ENCODE measurements at regions not wholly inside any gene's neighbourhood (a gene's known extent, or its start where the extent isn't known, plus 50 kb on each side); places are given as distances from the start of the nearest gene placed in this dataset.

DNA sequence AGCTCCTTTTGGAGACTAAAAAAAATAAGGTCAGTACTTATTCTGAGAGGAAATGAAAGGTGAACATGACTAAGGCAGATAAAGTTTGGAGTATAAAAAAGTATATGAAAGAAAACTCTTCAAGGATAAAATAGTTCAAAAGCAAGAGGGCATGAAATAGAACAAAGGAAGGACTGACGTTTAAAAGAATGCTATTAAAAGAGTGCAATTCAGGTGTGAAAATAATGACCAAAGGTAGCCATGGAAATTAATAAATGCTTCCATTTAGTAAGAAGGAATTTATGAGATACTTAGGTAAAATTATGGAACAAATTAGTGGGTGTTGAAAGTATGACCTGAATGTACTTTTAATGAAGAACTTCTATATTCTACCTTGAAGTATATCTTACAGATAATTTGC lies 128.2 kb upstream of the WDFY3 start:
- no peaks in the 10 kb centered on the region for H3K27me3 ChIP-seq (ENCODE audit: insufficient read depth, poor library complexity, severe bottlenecking)
- H3K4me3 ChIP-seq (ENCODE audit: severe bottlenecking): no peak overlapping the region
- TF ChIP-seq, protein P1, sequence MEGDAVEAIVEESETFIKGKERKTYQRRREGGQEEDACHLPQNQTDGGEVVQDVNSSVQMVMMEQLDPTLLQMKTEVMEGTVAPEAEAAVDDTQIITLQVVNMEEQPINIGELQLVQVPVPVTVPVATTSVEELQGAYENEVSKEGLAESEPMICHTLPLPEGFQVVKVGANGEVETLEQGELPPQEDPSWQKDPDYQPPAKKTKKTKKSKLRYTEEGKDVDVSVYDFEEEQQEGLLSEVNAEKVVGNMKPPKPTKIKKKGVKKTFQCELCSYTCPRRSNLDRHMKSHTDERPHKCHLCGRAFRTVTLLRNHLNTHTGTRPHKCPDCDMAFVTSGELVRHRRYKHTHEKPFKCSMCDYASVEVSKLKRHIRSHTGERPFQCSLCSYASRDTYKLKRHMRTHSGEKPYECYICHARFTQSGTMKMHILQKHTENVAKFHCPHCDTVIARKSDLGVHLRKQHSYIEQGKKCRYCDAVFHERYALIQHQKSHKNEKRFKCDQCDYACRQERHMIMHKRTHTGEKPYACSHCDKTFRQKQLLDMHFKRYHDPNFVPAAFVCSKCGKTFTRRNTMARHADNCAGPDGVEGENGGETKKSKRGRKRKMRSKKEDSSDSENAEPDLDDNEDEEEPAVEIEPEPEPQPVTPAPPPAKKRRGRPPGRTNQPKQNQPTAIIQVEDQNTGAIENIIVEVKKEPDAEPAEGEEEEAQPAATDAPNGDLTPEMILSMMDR (IDR thresholded peaks at IDR 0.05; ENCODE audit: poor library complexity, severe bottlenecking): no peak
- H3K27ac ChIP-seq (ENCODE audit: poor library complexity, severe bottlenecking): no peak overlapping the region
- peaks cover 3% of the 10 kb centered on the region for H3K9me3 ChIP-seq (ENCODE audit: severe bottlenecking)
- H3K36me3 ChIP-seq (ENCODE audit: low read depth): no peaks in the 10 kb centered on the region
- ATAC-seq (ENCODE audit: low read depth) (no peak), DNase-seq (ENCODE audit: low spot score) (no peak)
- H3K4me1 ChIP-seq (ENCODE audit: insufficient read depth, poor library complexity, severe bottlenecking): no peaks in the 10 kb centered on the region

DNA sequence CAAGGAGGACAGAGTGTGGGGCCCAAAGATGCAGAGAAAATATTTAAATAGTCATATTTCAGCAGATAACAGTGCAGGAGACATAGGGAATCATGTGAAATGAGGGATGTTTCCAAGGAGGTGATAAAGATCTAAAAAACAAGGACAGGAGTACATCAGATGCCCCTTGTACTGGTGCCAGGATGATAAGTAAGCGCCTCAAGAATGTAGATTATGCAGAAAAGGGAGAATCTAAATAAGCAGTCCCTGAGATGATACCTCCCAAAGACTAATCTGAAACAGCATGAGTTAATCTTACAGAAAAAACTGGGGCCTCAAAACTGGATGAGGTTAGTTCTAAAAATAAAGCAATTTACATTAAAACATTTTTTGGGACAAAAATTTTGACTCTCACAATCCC lies 136.1 kb upstream of the WDFY3 start:
- Histone ChIP-seq H3K4me3 (ENCODE audit: severe bottlenecking) (no peak overlapping the region), H3K36me3 (ENCODE audit: low read depth) (no peaks in the 10 kb centered on the region), H3K4me1 (ENCODE audit: insufficient read depth, poor library complexity, severe bottlenecking) (no peaks in the 10 kb centered on the region), H3K9me3 (ENCODE audit: severe bottlenecking) (no peaks in the 10 kb centered on the region), H3K27ac (ENCODE audit: poor library complexity, severe bottlenecking) (no peak overlapping the region), H3K27me3 (ENCODE audit: insufficient read depth, poor library complexity, severe bottlenecking) (no peaks in the 10 kb centered on the region)
- TF ChIP-seq, protein P1 (IDR thresholded peaks at IDR 0.05; ENCODE audit: poor library complexity, severe bottlenecking): no peak
- DNase-seq (ENCODE audit: low spot score) (no peak), ATAC-seq (ENCODE audit: low read depth) (no peak)

GRCh38 chr4:85106166-85106565 lies 139.7 kb upstream of the WDFY3 start:
- H3K9me3 ChIP-seq (ENCODE audit: severe bottlenecking): no peaks in the 10 kb centered on the region
- no peak overlapping the region for H3K27ac ChIP-seq (ENCODE audit: poor library complexity, severe bottlenecking)
- TF ChIP-seq, protein P1 (IDR thresholded peaks at IDR 0.05; ENCODE audit: poor library complexity, severe bottlenecking): no peak
- H3K27me3 ChIP-seq (ENCODE audit: insufficient read depth, poor library complexity, severe bottlenecking): no peaks in the 10 kb centered on the region
- H3K4me1 ChIP-seq (ENCODE audit: insufficient read depth, poor library complexity, severe bottlenecking): no peaks in the 10 kb centered on the region
- H3K36me3 ChIP-seq (ENCODE audit: low read depth): no peaks in the 10 kb centered on the region
- DNase-seq (ENCODE audit: low spot score) (no peak), ATAC-seq (ENCODE audit: low read depth) (no peak)
- no peak overlapping the region for H3K4me3 ChIP-seq (ENCODE audit: severe bottlenecking)

GRCh38 chr4:85106805-85107336 lies 140.4 kb upstream of the WDFY3 start:
- H3K4me3 ChIP-seq (ENCODE audit: severe bottlenecking): no peak overlapping the region
- TF ChIP-seq, protein P1 (IDR thresholded peaks at IDR 0.05; ENCODE audit: poor library complexity, severe bottlenecking): no peak
- H3K36me3 ChIP-seq (ENCODE audit: low read depth): no peaks in the 10 kb centered on the region
- H3K4me1 ChIP-seq (ENCODE audit: insufficient read depth, poor library complexity, severe bottlenecking): no peaks in the 10 kb centered on the region
- H3K27ac ChIP-seq (ENCODE audit: poor library complexity, severe bottlenecking): no peak overlapping the region
- ATAC-seq (ENCODE audit: low read depth) (no peak), DNase-seq (ENCODE audit: low spot score) (no peak)
- no peaks in the 10 kb centered on the region for H3K9me3 ChIP-seq (ENCODE audit: severe bottlenecking)
- H3K27me3 ChIP-seq (ENCODE audit: insufficient read depth, poor library complexity, severe bottlenecking): no peaks in the 10 kb centered on the region

- H3K4me1 ChIP-seq (ENCODE audit: insufficient read depth, poor library complexity, severe bottlenecking): no peaks in the 10 kb centered on the region
- no peak overlapping the region for H3K27ac ChIP-seq (ENCODE audit: poor library complexity, severe bottlenecking)
- no peaks in the 10 kb centered on the region for H3K27me3 ChIP-seq (ENCODE audit: insufficient read depth, poor library complexity, severe bottlenecking)
- no peaks in the 10 kb centered on the region for H3K36me3 ChIP-seq (ENCODE audit: low read depth)
- TF ChIP-seq, protein P1 (IDR thresholded peaks at IDR 0.05; ENCODE audit: poor library complexity, severe bottlenecking): no peak
- ATAC-seq (ENCODE audit: low read depth) (peak; percentile 66; the same call in 1 of the 3 replicates), DNase-seq (ENCODE audit: low spot score) (no peak)
- H3K4me3 ChIP-seq (ENCODE audit: severe bottlenecking): no peak overlapping the region
- H3K9me3 ChIP-seq (ENCODE audit: severe bottlenecking): no peaks in the 10 kb centered on the region
These were observed 141.1 kb upstream of the WDFY3 start for GRCh38 chr4:85107553-85107952.
